AG09309 (cell line): ENCODE measurements at regions not wholly inside any gene's neighbourhood (a gene's known extent, or its start where the extent isn't known, plus 50 kb on each side); places are given as distances from the start of the nearest gene placed in this dataset.

ENCODE experiments used
- DNase-seq: peaks from one replicate; pipeline ENCODE4 v3.0.0-alpha.2; 2010; ENCODE audit warnings: low read depth
- H3K4me3 ChIP-seq: 2 replicates; pipeline ENCODE4 v1.5.1; 2011; ENCODE audit warnings: mild to moderate bottlenecking, low read depth, low read length, moderate library complexity; ENCODE audit not compliant: control insufficient read depth
- CTCF ChIP-seq: IDR thresholded peaks from 2 replicates; pipeline ENCODE4 v1.5.1; 2011; ENCODE audit warnings: mild to moderate bottlenecking, low read depth, low read length, inconsistent platforms; ENCODE audit not compliant: insufficient read depth, control insufficient read depth; ENCODE audit errors: missing control alignments

- H3K4me3 ChIP-seq = no peak overlapping the region
- no peak for DNase-seq
- no peak for TF ChIP-seq CTCF
Observed at GRCh38 chr14:62629176-62629725, 416.0 kb downstream of the KCNH5 start.

GRCh38 chr14:62631176-62631575 is 414.1 kb downstream of the KCNH5 start:
- TF ChIP-seq CTCF = no peak
- no peak for DNase-seq
- H3K4me3 ChIP-seq = no peak overlapping the region

- DNase-seq = no peak
Observed at GRCh38 chr14:62632771-62633170, 412.5 kb downstream of the KCNH5 start.

GRCh38 chr14:62645649-62646048 is 399.6 kb downstream of the KCNH5 start:
- TF ChIP-seq CTCF = no peak
- H3K4me3 ChIP-seq = no peak overlapping the region
- DNase-seq = no peak

More at GRCh38 chr14:62632771-62633170, 412.5 kb downstream of the KCNH5 start:
- H3K4me3 ChIP-seq = no peak overlapping the region
- TF ChIP-seq CTCF = no peak
